ENCODE measurements at regions not wholly inside any gene's neighbourhood (a gene's known extent, or its start where the extent isn't known, plus 50 kb on each side); places are given as distances from the start of the nearest gene placed in this dataset.

GRCh38 chrX:51053741-51054140 lies 143.2 kb downstream of the BMP15 start:
- no peak for TF ChIP-seq EZH2 (IDR thresholded peaks at IDR 0.05)
- TF ChIP-seq FOXP2 (optimal IDR thresholded peaks at IDR 0.05; ENCODE audit: control extremely low read depth, extremely low read length, insufficient read depth): no peak
- TF ChIP-seq POLR2AphosphoS5 (IDR thresholded peaks at IDR 0.05; ENCODE audit: borderline replicate concordance, low read depth, low read length): no peak

Measured in SK-N-MC (cell line).